ENCODE measurements at regions not wholly inside any gene's neighbourhood (a gene's known extent, or its start where the extent isn't known, plus 50 kb on each side); places are given as distances from the start of the nearest gene placed in this dataset.

DNA sequence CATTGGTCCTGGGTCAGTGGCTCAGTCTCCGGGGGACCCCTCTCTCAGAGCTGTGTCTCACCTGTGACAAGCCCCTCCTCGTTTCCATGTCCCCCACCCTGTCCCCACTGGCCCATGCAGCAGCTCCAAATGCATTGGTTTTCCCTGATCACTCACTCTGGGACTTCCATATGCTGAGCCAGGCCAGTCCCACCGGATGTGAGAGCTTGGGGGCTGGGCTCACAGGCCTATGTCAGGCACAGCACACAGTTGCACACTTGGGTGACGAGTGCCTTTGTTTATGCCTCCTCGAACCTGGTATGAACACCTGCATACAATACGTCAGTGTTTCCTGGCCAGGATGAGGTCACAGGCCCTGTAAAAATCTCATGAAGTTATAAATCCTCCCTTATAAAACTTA is 232.5 kb downstream of the TFCP2L1 start:
- intact Hi-C loops (cut with micrococcal nuclease): no loop called here
- TF ChIP-seq JUN (IDR thresholded peaks at IDR 0.05; ENCODE audit: borderline replicate concordance, insufficient read depth, insufficient read length, low read depth): no peak
- no peak for TF ChIP-seq MYC (IDR thresholded peaks at IDR 0.05; ENCODE audit: low read depth, low read length)
- no peak for TF ChIP-seq EZH2 (IDR thresholded peaks at IDR 0.05; ENCODE audit: borderline replicate concordance, low read depth, low read length, severe bottlenecking)
- no peak for TF ChIP-seq POLR2AphosphoS5 (IDR thresholded peaks at IDR 0.05; ENCODE audit: insufficient read depth, low read depth, low read length)
- no peak for TF ChIP-seq GATA2 (IDR thresholded peaks at IDR 0.05; ENCODE audit: insufficient read depth, insufficient read length, low read depth, low read length)
- TF ChIP-seq POLR2A (IDR thresholded peaks at IDR 0.05; ENCODE audit: low read depth, low read length): no peak
- TF ChIP-seq, protein P1, sequence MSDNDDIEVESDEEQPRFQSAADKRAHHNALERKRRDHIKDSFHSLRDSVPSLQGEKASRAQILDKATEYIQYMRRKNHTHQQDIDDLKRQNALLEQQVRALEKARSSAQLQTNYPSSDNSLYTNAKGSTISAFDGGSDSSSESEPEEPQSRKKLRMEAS (IDR thresholded peaks at IDR 0.05; ENCODE audit: insufficient read depth, insufficient read length): no peak
- no peak for TF ChIP-seq FOS (IDR thresholded peaks at IDR 0.05; ENCODE audit: borderline replicate concordance, insufficient read depth, low read length)
- no peaks in the 10 kb centered on the region for H3K79me2 ChIP-seq (ENCODE audit: control insufficient read depth, insufficient read depth, low read length)
- H3K4me2 ChIP-seq (ENCODE audit: insufficient read depth, low read length): no peak overlapping the region
- H3K27me3 ChIP-seq (ENCODE audit: control insufficient read depth in 2 of 2, insufficient read depth in 2 of 2, low read length in 2 of 2): peaks cover 0 to 4% of the 10 kb centered on the region in 2 experiments
- no peaks in the 10 kb centered on the region for H3K9me1 ChIP-seq (replicated peaks; ENCODE audit: control insufficient read depth, extremely low read depth, insufficient read depth, low read length)
- dilution Hi-C loops (cut with MboI; ENCODE audit: extremely low pct_ligation_motif_present, low sequenced_read_pairs): no loop called here
- no peak overlapping the region for H3K27ac ChIP-seq (ENCODE audit: insufficient read depth, low read depth, low read length)
- ChIA-PET POLR2A (no interaction called here), CTCF (interaction anchor here (1.8 to 2.1 kb wide), 2 partner anchors 18 to 357 kb away, joined by 5 read pairs; no protein-coding TSS in a partner anchor)
- no peaks in the 10 kb centered on the region for H3K36me3 ChIP-seq (ENCODE audit: control insufficient read depth in 2 of 2, extremely low read depth in 1 of 2, insufficient read depth in 2 of 2, low read length in 2 of 2)
- no peaks in the 10 kb centered on the region for H3K9me3 ChIP-seq (replicated peaks; ENCODE audit: control insufficient read depth, insufficient read depth, low read length)
- no peak overlapping the region for H2AFZ ChIP-seq (ENCODE audit: low read depth, low read length)
- BruUV-seq (replicated peaks): no TSS peak
- H3K9ac ChIP-seq (replicated peaks; ENCODE audit: extremely low read depth, insufficient read depth, low read length): no peak overlapping the region
- no peak for DNase-seq (ENCODE audit: low read depth, low spot score)
- H3K4me1 ChIP-seq (ENCODE audit: control insufficient read depth, extremely low read depth, insufficient read depth, low read length): no peaks in the 10 kb centered on the region
- no peak for FAIRE-seq
- H4K20me1 ChIP-seq (replicated peaks; ENCODE audit: control insufficient read depth, extremely low read depth, insufficient read depth, low read length): no peaks in the 10 kb centered on the region
- H3K4me3 ChIP-seq (replicated peaks in 1 of 3; ENCODE audit: insufficient read depth in 1 of 3, low read depth in 1 of 3, low read length in 3 of 3): no peak overlapping the region

DNA sequence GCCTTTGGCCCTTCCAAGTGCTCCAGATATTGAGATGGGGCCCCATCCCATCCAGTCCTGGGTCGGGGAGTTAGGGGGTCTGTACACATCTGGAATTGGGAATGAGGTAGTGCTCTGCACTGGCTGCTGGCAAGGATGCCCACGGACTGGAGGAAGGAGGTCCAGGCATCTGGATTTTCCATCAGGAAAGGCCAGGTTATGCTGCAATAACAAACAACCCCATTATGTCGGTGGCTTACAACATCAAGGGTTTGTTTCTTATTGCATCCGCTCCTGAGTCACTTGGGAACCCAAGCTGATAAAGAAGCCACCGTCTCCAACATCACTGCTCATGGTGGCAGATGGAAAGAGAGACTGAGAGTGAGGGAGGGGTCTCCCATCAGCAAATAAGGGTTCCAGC is 229.9 kb downstream of the TFCP2L1 start:
- ChIA-PET CTCF (no interaction called here), POLR2A (no interaction called here)
- dilution Hi-C loops (cut with MboI; ENCODE audit: extremely low pct_ligation_motif_present, low sequenced_read_pairs) (no loop called here), intact Hi-C loops (cut with micrococcal nuclease) (loop anchor here (1.0 kb wide), 1 partner anchor 18 kb away; no protein-coding TSS in a partner anchor)
- Histone ChIP-seq H3K9ac (replicated peaks; ENCODE audit: extremely low read depth, insufficient read depth, low read length) (no peak overlapping the region), H3K4me1 (ENCODE audit: control insufficient read depth, extremely low read depth, insufficient read depth, low read length) (no peaks in the 10 kb centered on the region), H3K27ac (ENCODE audit: insufficient read depth, low read depth, low read length) (no peak overlapping the region), H4K20me1 (replicated peaks; ENCODE audit: control insufficient read depth, extremely low read depth, insufficient read depth, low read length) (no peaks in the 10 kb centered on the region), H3K79me2 (ENCODE audit: control insufficient read depth, insufficient read depth, low read length) (no peaks in the 10 kb centered on the region), H3K27me3 (ENCODE audit: control insufficient read depth in 2 of 2, insufficient read depth in 2 of 2, low read length in 2 of 2) (peaks cover 0 to 4% of the 10 kb centered on the region in 2 experiments), H3K4me2 (ENCODE audit: insufficient read depth, low read length) (no peak overlapping the region), H3K36me3 (ENCODE audit: control insufficient read depth in 2 of 2, extremely low read depth in 1 of 2, insufficient read depth in 2 of 2, low read length in 2 of 2) (no peaks in the 10 kb centered on the region), H3K9me3 (replicated peaks; ENCODE audit: control insufficient read depth, insufficient read depth, low read length) (no peaks in the 10 kb centered on the region), H3K9me1 (replicated peaks; ENCODE audit: control insufficient read depth, extremely low read depth, insufficient read depth, low read length) (no peaks in the 10 kb centered on the region), H2AFZ (ENCODE audit: low read depth, low read length) (no peak overlapping the region), H3K4me3 (replicated peaks in 1 of 3; ENCODE audit: insufficient read depth in 1 of 3, low read depth in 1 of 3, low read length in 3 of 3) (no peak overlapping the region)
- TF ChIP-seq POLR2A (IDR thresholded peaks at IDR 0.05; ENCODE audit: low read depth, low read length) (no peak), POLR2AphosphoS5 (IDR thresholded peaks at IDR 0.05; ENCODE audit: insufficient read depth, low read depth, low read length) (no peak)
- TF ChIP-seq, protein P1 (IDR thresholded peaks at IDR 0.05; ENCODE audit: insufficient read depth, insufficient read length): no peak
- BruUV-seq (replicated peaks): no TSS peak
- no peak for DNase-seq (ENCODE audit: low read depth, low spot score)
- FAIRE-seq: no peak
